GM12801 (cell line): ENCODE measurements at regions not wholly inside any gene's neighbourhood (a gene's known extent, or its start where the extent isn't known, plus 50 kb on each side); places are given as distances from the start of the nearest gene placed in this dataset.

Experiments
- CTCF ChIP-seq: IDR thresholded peaks from one replicate; pipeline ENCODE4 v1.5.1; 2011; ENCODE audit warnings: control low read depth; ENCODE audit not compliant: insufficient read length; ENCODE audit errors: extremely low read depth

DNA sequence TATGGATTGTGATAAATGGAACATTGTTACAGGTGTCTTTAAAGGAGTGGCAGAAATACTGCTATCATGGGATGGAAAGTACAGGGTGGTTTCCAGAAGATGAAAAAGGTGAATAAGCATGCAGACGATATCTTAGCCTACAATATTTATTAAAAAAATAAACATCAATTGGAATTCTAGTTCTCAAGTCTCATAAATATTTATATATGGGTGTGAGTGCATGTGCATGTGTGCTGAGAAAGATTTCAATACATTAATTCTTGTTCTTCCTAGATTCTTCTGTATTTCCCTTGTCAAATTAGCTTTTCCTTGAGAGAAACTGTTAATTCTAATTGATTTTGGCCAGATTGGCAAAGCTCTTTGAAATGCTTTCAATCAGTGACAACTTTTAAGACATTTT lies 618.2 kb downstream of the METTL15 start:
- no peak for TF ChIP-seq CTCF

GRCh38 chr11:28715726-28716125 lies 607.5 kb downstream of the METTL15 start:
- TF ChIP-seq CTCF: no peak

GRCh38 chr11:28713850-28714249 lies 605.7 kb downstream of the METTL15 start:
- TF ChIP-seq CTCF: no peak

- TF ChIP-seq CTCF: no peak
These were observed 599.9 kb downstream of the METTL15 start for GRCh38 chr11:28708075-28708474.

DNA sequence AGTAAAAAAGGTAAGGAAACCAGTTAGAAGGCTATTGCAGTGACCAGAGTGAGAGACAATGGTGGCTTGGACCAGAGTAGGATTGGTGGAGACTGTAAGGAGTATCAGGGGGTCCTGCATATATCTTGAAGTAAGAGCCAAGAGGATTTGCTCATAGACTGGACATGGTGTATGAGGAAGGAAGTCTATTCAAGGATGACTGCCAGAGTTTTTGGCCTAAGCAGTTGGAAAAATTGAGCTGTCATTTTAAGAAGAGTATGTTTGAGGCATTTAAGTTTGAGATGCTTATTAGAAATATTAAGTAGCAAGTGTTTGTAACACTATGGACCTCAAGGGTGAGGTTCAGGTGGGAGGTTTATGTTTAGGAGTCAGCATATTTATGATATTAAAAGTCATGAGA lies 596.6 kb downstream of the METTL15 start:
- no peak for TF ChIP-seq CTCF

- no peak for TF ChIP-seq CTCF
These were observed 595.2 kb downstream of the METTL15 start for GRCh38 chr11:28703371-28703770.

DNA sequence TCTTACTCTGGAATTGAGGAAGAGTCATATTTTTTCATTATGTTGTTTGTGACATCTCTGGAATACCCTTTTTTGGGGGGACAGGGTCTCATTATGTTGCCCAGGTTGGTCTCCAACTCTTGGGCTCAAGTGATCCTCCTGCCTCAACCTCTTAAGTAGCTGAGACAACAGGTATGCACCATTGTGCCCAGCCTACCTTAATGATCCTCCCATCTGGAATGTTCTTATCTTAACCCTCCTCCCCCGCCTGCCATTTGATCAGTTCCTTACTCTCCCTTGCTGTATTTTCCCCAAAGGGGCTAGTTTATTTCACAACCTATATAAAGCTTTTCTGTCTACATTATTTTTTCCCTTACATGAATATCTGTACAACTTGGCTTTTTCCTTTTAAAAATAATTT lies 594.7 kb downstream of the METTL15 start:
- TF ChIP-seq CTCF: no peak

- TF ChIP-seq CTCF: no peak
These were observed 594.2 kb downstream of the METTL15 start for GRCh38 chr11:28702450-28702790.
